C4-2B (cell line): ENCODE measurements at regions not wholly inside any gene's neighbourhood (a gene's known extent, or its start where the extent isn't known, plus 50 kb on each side); places are given as distances from the start of the nearest gene placed in this dataset.

Experiments used
- H3K27ac ChIP-seq: fragments of 450-650 bp; 2 replicates; pipeline ENCODE4 v1.5.1; 2017
- CTCF ChIP-seq: fragments of 450-650 bp; conservative IDR thresholded peaks from 2 replicates; pipeline ENCODE4 v1.5.1; 2017; ENCODE audit warnings: mild to moderate bottlenecking
- ZFX ChIP-seq: fragments of 450-650 bp; IDR thresholded peaks from 2 replicates; pipeline ENCODE4 v1.6.1; 2017

- no peak overlapping the region for H3K27ac ChIP-seq
- TF ChIP-seq CTCF: no peak
- TF ChIP-seq ZFX: no peak
These were observed 84.8 kb downstream of the SNX5 start for GRCh38 chr20:17883592-17884306.

- no peak for TF ChIP-seq ZFX
- no peak for TF ChIP-seq CTCF
- H3K27ac ChIP-seq: no peak overlapping the region
These were observed 85.6 kb downstream of the SNX5 start for GRCh38 chr20:17882834-17883591.

- TF ChIP-seq CTCF (no peak), ZFX (no peak)
- H3K27ac ChIP-seq: no peak overlapping the region
These were observed 86.3 kb downstream of the SNX5 start for GRCh38 chr20:17882065-17882833.

- TF ChIP-seq ZFX (no peak), CTCF (no peak)
- no peak overlapping the region for H3K27ac ChIP-seq
These were observed 86.9 kb downstream of the SNX5 start for GRCh38 chr20:17881741-17882064.

GRCh38 chr20:17878912-17879602 is 89.5 kb downstream of the SNX5 start:
- no peak overlapping the region for H3K27ac ChIP-seq

More at GRCh38 chr20:17878912-17879602, 89.5 kb downstream of the SNX5 start:
- TF ChIP-seq CTCF: no peak
- no peak for TF ChIP-seq ZFX
